ENCODE measurements at regions not wholly inside any gene's neighbourhood (a gene's known extent, or its start where the extent isn't known, plus 50 kb on each side); places are given as distances from the start of the nearest gene placed in this dataset.

DNA sequence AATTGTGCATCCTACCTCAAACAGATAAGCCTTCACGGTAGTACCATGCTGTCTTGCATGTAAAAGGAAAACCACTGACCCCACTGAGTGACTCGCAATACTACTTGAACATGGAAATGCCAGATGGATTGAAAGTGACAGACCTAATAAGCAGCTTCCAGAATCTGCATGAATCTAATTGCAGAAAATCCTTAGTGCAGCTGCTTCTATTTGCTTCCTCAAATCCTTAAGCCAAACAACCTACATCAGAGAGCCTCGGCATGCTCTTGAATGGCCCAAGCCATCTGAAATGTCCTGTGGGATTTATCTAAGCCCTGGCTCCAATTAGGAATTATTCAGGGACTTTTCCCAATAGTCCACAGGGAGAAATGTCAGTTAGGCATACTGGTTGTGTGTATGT, 509.5 kb upstream of the CELF2 start:
- Histone ChIP-seq H3K4me1 (no peaks in the 10 kb centered on the region), H3K27me3 (ENCODE audit: low read depth) (no peaks in the 10 kb centered on the region), H3K36me3 (replicated peaks) (no peaks in the 10 kb centered on the region), H3K4me3 (no peak overlapping the region), H3K9me3 (no peaks in the 10 kb centered on the region)
- in situ Hi-C loops (cut with MboI; ENCODE audit: low sequenced_read_pairs) = no loop called here
- DNase-seq (ENCODE audit: low spot score in 2 of 2) = no peak

GRCh38 chr10:10510179-10510578, 507.5 kb upstream of the CELF2 start:
- Histone ChIP-seq H3K27me3 (ENCODE audit: low read depth) (no peaks in the 10 kb centered on the region), H3K36me3 (replicated peaks) (no peaks in the 10 kb centered on the region), H3K4me1 (no peaks in the 10 kb centered on the region), H3K9me3 (no peaks in the 10 kb centered on the region), H3K4me3 (no peak overlapping the region)
- DNase-seq (ENCODE audit: low spot score in 2 of 2) = no peak
- in situ Hi-C loops (cut with MboI; ENCODE audit: low sequenced_read_pairs) = no loop called here

GRCh38 chr10:10513067-10513466, 504.6 kb upstream of the CELF2 start:
- H3K27me3 ChIP-seq (ENCODE audit: low read depth) = no peaks in the 10 kb centered on the region
- H3K9me3 ChIP-seq = no peaks in the 10 kb centered on the region
- DNase-seq (ENCODE audit: low spot score in 2 of 2) = no peak
- in situ Hi-C loops (cut with MboI; ENCODE audit: low sequenced_read_pairs) = no loop called here
- H3K4me1 ChIP-seq = no peaks in the 10 kb centered on the region
- H3K36me3 ChIP-seq (replicated peaks) = no peaks in the 10 kb centered on the region
- H3K4me3 ChIP-seq = no peak overlapping the region

GRCh38 chr10:10513898-10514297, 503.8 kb upstream of the CELF2 start:
- in situ Hi-C loops (cut with MboI; ENCODE audit: low sequenced_read_pairs) = no loop called here
- Histone ChIP-seq H3K36me3 (replicated peaks) (no peaks in the 10 kb centered on the region), H3K27me3 (ENCODE audit: low read depth) (no peaks in the 10 kb centered on the region), H3K4me1 (no peaks in the 10 kb centered on the region), H3K4me3 (no peak overlapping the region), H3K9me3 (no peaks in the 10 kb centered on the region)
- no peak for DNase-seq (ENCODE audit: low spot score in 2 of 2)

- H3K4me1 ChIP-seq = no peaks in the 10 kb centered on the region
- H3K9me3 ChIP-seq = no peaks in the 10 kb centered on the region
- no peak overlapping the region for H3K4me3 ChIP-seq
- no peak for DNase-seq (ENCODE audit: low spot score in 2 of 2)
- H3K27me3 ChIP-seq (ENCODE audit: low read depth) = no peaks in the 10 kb centered on the region
- in situ Hi-C loops (cut with MboI; ENCODE audit: low sequenced_read_pairs) = no loop called here
- H3K36me3 ChIP-seq (replicated peaks) = no peaks in the 10 kb centered on the region
Measured at GRCh38 chr10:10514797-10515196, 502.9 kb upstream of the CELF2 start.

DNA sequence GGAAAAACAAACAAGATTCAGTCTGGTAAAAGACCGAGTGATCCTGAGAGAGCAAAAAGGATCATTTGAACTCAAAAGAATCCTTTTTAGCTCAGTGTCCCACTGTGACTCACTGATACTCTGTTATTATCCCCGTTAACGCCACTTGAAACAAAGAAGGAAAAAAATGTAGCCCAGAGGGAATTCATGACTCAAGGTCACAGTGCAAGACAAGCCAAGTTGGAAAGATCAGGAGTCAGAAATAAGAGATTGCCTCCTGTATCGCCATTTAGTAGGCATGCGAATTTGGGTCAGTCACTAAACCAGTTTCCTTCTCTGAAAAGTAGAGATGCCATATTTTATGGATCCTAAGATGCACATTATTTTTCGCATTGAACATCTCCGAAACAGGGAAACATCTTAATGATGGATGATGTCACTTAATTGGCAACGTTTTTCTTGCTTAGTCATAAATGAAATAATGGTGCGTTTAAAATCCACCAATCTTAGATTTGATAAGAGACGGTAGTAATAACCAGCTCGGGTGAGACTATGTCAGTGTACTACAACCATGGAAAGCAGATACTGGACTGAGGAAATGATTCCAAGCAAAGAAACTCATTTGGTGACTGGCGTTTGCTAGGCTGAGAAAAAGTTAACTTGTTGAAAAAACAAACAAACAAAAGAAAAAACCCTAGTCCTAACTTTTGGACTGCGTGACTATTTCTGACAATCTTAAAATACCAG, 502.0 kb upstream of the CELF2 start:
- DNase-seq (ENCODE audit: low spot score in 2 of 2) = no peak
- in situ Hi-C loops (cut with MboI; ENCODE audit: low sequenced_read_pairs) = no loop called here
- Histone ChIP-seq H3K27me3 (ENCODE audit: low read depth) (no peaks in the 10 kb centered on the region), H3K36me3 (replicated peaks) (no peaks in the 10 kb centered on the region), H3K4me1 (no peaks in the 10 kb centered on the region), H3K4me3 (no peak overlapping the region), H3K9me3 (no peaks in the 10 kb centered on the region)

DNA sequence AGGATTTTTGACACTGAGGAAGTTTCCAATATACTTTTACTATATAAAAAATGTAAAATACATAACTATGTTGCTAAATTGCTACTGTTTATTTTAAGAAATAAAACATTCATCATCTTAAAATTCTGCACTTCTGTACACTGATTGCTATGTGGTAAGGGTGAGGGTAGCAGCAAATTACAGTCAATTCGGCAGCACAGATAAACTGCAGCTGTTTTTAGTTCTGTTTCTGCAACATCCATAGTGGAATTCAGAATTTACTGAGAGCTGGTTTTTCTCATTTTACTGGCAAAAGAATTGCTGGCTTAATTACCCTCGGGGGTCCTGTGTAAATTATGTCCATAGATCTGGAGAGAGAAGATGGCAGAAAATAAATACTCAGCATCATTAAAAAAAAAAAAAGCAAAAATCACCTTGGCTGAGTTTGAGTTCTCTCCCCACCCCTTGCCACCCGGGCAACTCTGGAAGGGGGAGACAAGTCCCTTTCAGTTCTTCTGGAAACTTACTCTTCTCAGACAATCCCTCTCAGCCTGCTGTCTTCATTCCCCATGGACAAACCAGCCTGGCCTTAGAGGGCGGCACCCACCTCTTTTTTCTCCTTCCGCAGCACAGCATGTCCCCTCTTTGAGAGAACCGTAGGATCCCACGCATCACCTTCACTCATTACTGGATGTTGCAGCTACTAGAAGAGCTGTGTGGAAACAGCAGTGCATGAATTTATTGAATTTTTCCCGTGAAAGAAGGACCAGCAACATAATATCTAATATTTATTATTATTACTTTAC, 501.1 kb upstream of the CELF2 start:
- Histone ChIP-seq H3K9me3 (no peaks in the 10 kb centered on the region), H3K4me3 (no peak overlapping the region), H3K4me1 (no peaks in the 10 kb centered on the region), H3K36me3 (replicated peaks) (no peaks in the 10 kb centered on the region), H3K27me3 (ENCODE audit: low read depth) (no peaks in the 10 kb centered on the region)
- in situ Hi-C loops (cut with MboI; ENCODE audit: low sequenced_read_pairs) = no loop called here
- no peak for DNase-seq (ENCODE audit: low spot score in 2 of 2)

GRCh38 chr10:10517866-10518265, 499.8 kb upstream of the CELF2 start:
- in situ Hi-C loops (cut with MboI; ENCODE audit: low sequenced_read_pairs) = no loop called here
- Histone ChIP-seq H3K27me3 (ENCODE audit: low read depth) (no peaks in the 10 kb centered on the region), H3K36me3 (replicated peaks) (no peaks in the 10 kb centered on the region), H3K9me3 (no peaks in the 10 kb centered on the region), H3K4me3 (no peak overlapping the region), H3K4me1 (no peaks in the 10 kb centered on the region)
- DNase-seq (ENCODE audit: low spot score in 2 of 2) = no peak

DNA sequence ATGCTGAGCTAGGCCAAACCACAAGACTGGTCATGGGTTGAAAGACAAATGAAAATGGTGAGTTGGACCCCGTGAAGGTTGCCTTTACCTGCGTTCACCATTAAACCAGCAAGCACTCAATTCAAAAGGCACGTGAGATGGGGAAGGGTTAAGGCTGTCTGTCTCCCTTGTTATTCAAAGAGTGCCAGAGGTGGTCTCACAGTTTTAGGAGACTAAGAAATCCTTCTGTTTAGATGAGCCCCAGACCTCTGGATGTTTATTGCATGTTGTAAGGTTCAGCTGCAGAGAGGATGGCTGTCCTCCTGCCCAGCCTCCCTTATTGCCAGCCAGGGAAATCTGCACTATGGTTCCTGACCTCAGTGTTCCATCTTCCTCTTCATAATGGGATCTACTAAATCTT, 498.0 kb upstream of the CELF2 start:
- in situ Hi-C loops (cut with MboI; ENCODE audit: low sequenced_read_pairs) = no loop called here
- no peak overlapping the region for H3K4me3 ChIP-seq
- H3K27me3 ChIP-seq (ENCODE audit: low read depth) = no peaks in the 10 kb centered on the region
- no peak for DNase-seq (ENCODE audit: low spot score in 2 of 2)
- no peaks in the 10 kb centered on the region for H3K9me3 ChIP-seq
- H3K36me3 ChIP-seq (replicated peaks) = no peaks in the 10 kb centered on the region
- H3K4me1 ChIP-seq = no peaks in the 10 kb centered on the region

GRCh38 chr10:10520491-10521385, 496.9 kb upstream of the CELF2 start:
- in situ Hi-C loops (cut with MboI; ENCODE audit: low sequenced_read_pairs) = no loop called here
- no peak overlapping the region for H3K4me3 ChIP-seq
- DNase-seq (ENCODE audit: low spot score in 2 of 2) = no peak
- H3K36me3 ChIP-seq (replicated peaks) = no peaks in the 10 kb centered on the region
- no peaks in the 10 kb centered on the region for H3K27me3 ChIP-seq (ENCODE audit: low read depth)
- no peaks in the 10 kb centered on the region for H3K9me3 ChIP-seq
- H3K4me1 ChIP-seq = no peaks in the 10 kb centered on the region

- Histone ChIP-seq H3K27me3 (ENCODE audit: low read depth) (no peaks in the 10 kb centered on the region), H3K4me3 (no peak overlapping the region), H3K9me3 (no peaks in the 10 kb centered on the region), H3K36me3 (replicated peaks) (no peaks in the 10 kb centered on the region), H3K4me1 (no peaks in the 10 kb centered on the region)
- no peak for DNase-seq (ENCODE audit: low spot score in 2 of 2)
- in situ Hi-C loops (cut with MboI; ENCODE audit: low sequenced_read_pairs) = no loop called here
Measured at GRCh38 chr10:10526846-10527245, 490.8 kb upstream of the CELF2 start.

DNA sequence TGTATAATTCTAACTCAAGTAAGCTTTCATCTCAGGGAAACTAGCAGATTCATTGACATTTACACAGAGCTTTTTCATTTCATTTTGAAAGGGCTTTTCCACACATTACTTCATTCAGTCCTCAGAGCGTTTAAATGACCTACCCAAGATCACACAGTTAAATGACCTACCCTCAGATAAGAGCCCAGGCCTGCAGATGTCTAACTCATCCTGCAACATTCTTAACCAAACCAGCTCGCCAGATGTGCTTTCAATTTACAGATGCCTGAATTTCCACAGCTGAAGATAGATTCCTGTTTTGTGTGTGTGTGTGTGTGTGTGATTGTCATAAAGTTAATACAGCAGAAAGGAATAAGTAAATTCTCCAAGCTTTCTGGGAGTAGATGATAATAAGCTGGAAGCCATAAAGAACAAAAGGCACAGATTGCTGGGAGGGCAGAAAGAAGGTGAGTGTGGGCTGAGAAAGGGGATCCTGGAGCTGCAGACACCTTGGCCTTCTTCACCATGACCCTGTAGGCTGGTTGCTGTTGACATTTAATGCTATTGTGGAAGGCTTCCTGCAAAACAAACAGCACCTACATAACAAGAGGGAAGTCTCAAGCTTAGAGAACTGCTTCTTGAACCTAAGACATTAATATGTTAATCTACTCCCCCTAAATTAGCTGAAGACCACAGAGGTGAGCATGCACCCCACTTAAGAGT, 489.7 kb upstream of the CELF2 start:
- DNase-seq (ENCODE audit: low spot score in 2 of 2) = no peak
- Histone ChIP-seq H3K4me1 (no peaks in the 10 kb centered on the region), H3K36me3 (replicated peaks) (no peaks in the 10 kb centered on the region), H3K4me3 (no peak overlapping the region), H3K9me3 (no peaks in the 10 kb centered on the region), H3K27me3 (ENCODE audit: low read depth) (no peaks in the 10 kb centered on the region)
- in situ Hi-C loops (cut with MboI; ENCODE audit: low sequenced_read_pairs) = no loop called here

- in situ Hi-C loops (cut with MboI; ENCODE audit: low sequenced_read_pairs) = no loop called here
- no peak overlapping the region for H3K4me3 ChIP-seq
- no peaks in the 10 kb centered on the region for H3K9me3 ChIP-seq
- H3K4me1 ChIP-seq = no peaks in the 10 kb centered on the region
- H3K27me3 ChIP-seq (ENCODE audit: low read depth) = no peaks in the 10 kb centered on the region
- no peaks in the 10 kb centered on the region for H3K36me3 ChIP-seq (replicated peaks)
- DNase-seq (ENCODE audit: low spot score in 2 of 2) = no peak
Measured at GRCh38 chr10:10528563-10528910, 489.1 kb upstream of the CELF2 start.

All from HAP-1 (cell line).